ENCODE measurements at regions not wholly inside any gene's neighbourhood (a gene's known extent, or its start where the extent isn't known, plus 50 kb on each side); places are given as distances from the start of the nearest gene placed in this dataset.
A peak's percentile ranks its signal among the peaks of the same experiment; 100 is the strongest.

DNA sequence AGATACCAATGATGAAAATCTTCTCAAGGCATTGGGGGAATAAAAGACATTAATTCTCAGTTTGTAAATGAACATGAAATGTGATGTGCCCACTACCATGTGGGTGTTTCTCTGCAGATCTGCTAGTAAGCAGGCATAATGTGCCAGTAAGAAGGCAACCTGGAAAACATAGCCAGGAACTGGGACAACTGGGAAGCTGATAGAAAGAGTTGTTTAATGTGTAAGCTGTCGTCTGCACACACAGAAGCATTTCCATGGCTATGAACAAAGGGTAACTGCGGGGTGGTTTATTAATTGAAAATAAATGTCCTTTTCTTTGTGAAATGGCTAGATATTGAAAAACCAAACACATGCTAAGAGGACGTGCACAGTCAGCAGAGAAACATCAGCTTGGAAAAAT, 52.0 kb downstream of the ZC3H11B start:
- 90 to 94% methylated on average over 3 of the region's 3 CpGs for WGBS, 2 experiments (ENCODE audit: insufficient coverage in 1 of 2, insufficient read length in 1 of 2)

DNA sequence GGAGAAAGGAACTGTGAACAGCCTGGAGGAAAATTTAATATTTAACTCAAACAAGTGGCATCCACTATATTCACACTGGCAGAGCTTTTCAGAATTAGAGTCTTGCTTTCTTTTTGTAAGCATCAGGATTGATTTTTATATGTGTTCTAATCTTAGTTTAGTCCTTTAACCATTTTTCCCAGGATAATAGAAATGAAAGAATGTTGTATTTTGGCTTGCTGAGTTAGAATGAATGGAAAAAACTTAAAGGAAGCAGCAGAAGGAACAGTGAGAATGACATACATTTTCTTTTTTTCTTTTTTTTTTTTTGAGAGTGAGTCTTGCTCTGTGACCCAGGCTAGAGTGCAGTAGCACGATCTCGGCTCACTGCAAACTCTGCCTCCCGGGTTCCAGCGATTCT, 53.0 kb downstream of the ZC3H11B start:
- no peak for TF ChIP-seq CTCF (conservative IDR thresholded peaks at IDR 0.05)
- Histone ChIP-seq H3K4me3 (ENCODE audit: low read length) (no peak overlapping the region), H3K27me3 (ENCODE audit: control insufficient read depth, insufficient read depth, low read length, poor library complexity, severe bottlenecking) (peaks cover 36% of the 10 kb centered on the region), H3K27ac (ENCODE audit: low read depth, low read length) (no peak overlapping the region), H3K36me3 (ENCODE audit: control insufficient read depth, insufficient read depth, low read length) (no peaks in the 10 kb centered on the region), H3K9ac (ENCODE audit: extremely low read depth, low read length, poor library complexity, severe bottlenecking) (no peak overlapping the region), H3K9me3 (ENCODE audit: control insufficient read depth, low read length) (no peaks in the 10 kb centered on the region), H3K4me1 (ENCODE audit: control insufficient read depth, insufficient read depth, low read length) (peaks cover 6% of the 10 kb centered on the region)
- H3K36me3 Mint-ChIP-seq (ENCODE audit: low read depth), result no peaks in the 10 kb centered on the region
- peaks cover 17% of the 10 kb centered on the region for H3K27me3 Mint-ChIP-seq (ENCODE audit: insufficient read depth)
- H3K27ac Mint-ChIP-seq, result no peak overlapping the region
- DNase-seq, result no peak
- H3K4me3 Mint-ChIP-seq, result no peak overlapping the region
- H3K9me3 Mint-ChIP-seq, result no peaks in the 10 kb centered on the region
- H3K4me1 Mint-ChIP-seq, result peaks cover 25% of the 10 kb centered on the region
- WGBS, 2 experiments (ENCODE audit: insufficient coverage in 1 of 2, insufficient read length in 1 of 2), result 95 to 96% methylated on average over 4 of the region's 4 CpGs

More for the DNA sequence above, 52.0 kb downstream of the ZC3H11B start:
- Histone ChIP-seq H3K36me3 (ENCODE audit: control insufficient read depth, insufficient read depth, low read length) (no peaks in the 10 kb centered on the region), H3K4me3 (ENCODE audit: low read length) (no peak overlapping the region), H3K9me3 (ENCODE audit: control insufficient read depth, low read length) (no peaks in the 10 kb centered on the region), H3K27ac (ENCODE audit: low read depth, low read length) (no peak overlapping the region), H3K4me1 (ENCODE audit: control insufficient read depth, insufficient read depth, low read length) (peaks cover 2% of the 10 kb centered on the region), H3K9ac (ENCODE audit: extremely low read depth, low read length, poor library complexity, severe bottlenecking) (no peak overlapping the region), H3K27me3 (ENCODE audit: control insufficient read depth, insufficient read depth, low read length, poor library complexity, severe bottlenecking) (peaks cover 44% of the 10 kb centered on the region)
- Mint-ChIP-seq H3K4me1 (peaks cover 22% of the 10 kb centered on the region), H3K36me3 (ENCODE audit: low read depth) (no peaks in the 10 kb centered on the region), H3K4me3 (no peak overlapping the region), H3K27ac (no peak overlapping the region), H3K27me3 (ENCODE audit: insufficient read depth) (peaks cover 16% of the 10 kb centered on the region), H3K9me3 (no peaks in the 10 kb centered on the region)
- no peak for TF ChIP-seq CTCF (conservative IDR thresholded peaks at IDR 0.05)
- DNase-seq, result no peak

DNA sequence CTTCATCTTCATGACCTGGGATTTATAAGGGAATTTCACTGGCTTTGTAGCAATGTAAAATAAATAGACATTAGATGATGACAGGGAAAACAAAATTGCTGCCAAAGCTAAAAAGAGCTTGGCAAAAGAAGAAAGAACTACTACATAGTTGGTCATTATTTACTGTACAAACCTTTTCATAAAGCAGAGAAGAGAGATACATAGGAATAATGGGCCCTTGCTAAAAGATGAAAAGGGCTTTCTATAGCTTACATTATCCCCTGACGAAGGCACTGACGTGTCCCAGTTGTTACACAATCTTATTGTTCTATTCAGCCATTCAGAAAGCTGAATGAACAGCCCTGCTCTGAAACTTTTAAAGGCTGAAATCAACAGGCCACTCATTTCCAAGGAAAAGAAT, 57.1 kb downstream of the ZC3H11B start:
- H3K4me1 ChIP-seq (ENCODE audit: control insufficient read depth, insufficient read depth, low read length), result peaks cover 6% of the 10 kb centered on the region
- Mint-ChIP-seq H3K9me3 (no peaks in the 10 kb centered on the region), H3K36me3 (ENCODE audit: low read depth) (no peaks in the 10 kb centered on the region), H3K4me3 (no peak overlapping the region), H3K4me1 (peaks cover 23% of the 10 kb centered on the region), H3K27me3 (ENCODE audit: insufficient read depth) (peaks cover 15% of the 10 kb centered on the region), H3K27ac (no peak overlapping the region)
- no peak for TF ChIP-seq CTCF (conservative IDR thresholded peaks at IDR 0.05)
- 72 to 83% methylated on average over 2 of the region's 2 CpGs for WGBS, 2 experiments (ENCODE audit: insufficient coverage in 1 of 2, insufficient read length in 1 of 2)
- H3K9me3 ChIP-seq (ENCODE audit: control insufficient read depth, low read length), result no peaks in the 10 kb centered on the region
- no peak overlapping the region for H3K4me3 ChIP-seq (ENCODE audit: low read length)
- H3K27me3 ChIP-seq (ENCODE audit: control insufficient read depth, insufficient read depth, low read length, poor library complexity, severe bottlenecking), result peaks cover 36% of the 10 kb centered on the region
- DNase-seq, result no peak
- H3K9ac ChIP-seq (ENCODE audit: extremely low read depth, low read length, poor library complexity, severe bottlenecking), result no peak overlapping the region
- no peaks in the 10 kb centered on the region for H3K36me3 ChIP-seq (ENCODE audit: control insufficient read depth, insufficient read depth, low read length)
- peak overlapping the region; percentile 75 for H3K27ac ChIP-seq (ENCODE audit: low read depth, low read length)
